Inflammatory macrophage treated with lipopolysaccharide for 4 hours (primary cell): ENCODE measurements at regions not wholly inside any gene's neighbourhood (a gene's known extent, or its start where the extent isn't known, plus 50 kb on each side); places are given as distances from the start of the nearest gene placed in this dataset.

Experiments used
- DNase-seq: peaks from one replicate; pipeline ENCODE4 v3.0.0-alpha.2; 2020

DNA sequence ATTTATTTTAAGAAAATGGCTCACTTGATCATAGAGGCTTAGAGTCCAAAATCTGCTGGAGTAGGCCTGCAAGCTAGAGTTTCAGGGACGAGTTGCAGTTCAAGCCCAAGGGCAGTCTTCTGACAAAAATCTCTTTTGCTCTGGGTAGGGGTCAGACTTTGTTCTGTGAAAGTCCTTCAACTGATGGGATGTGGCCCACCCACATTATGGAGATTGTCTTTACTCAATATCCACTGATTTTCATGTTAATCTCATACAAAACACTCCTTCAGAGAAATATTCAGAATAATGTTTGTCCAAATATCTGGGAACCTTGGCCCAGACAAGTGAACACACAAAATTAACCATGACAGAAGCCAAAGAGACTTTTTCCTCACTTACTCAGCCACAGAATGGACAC is 98.6 kb upstream of the RSPO3 start:
- DNase-seq, result no peak

- DNase-seq, result no peak
Measured at GRCh38 chr6:127022302-127022701, 96.2 kb upstream of the RSPO3 start.

DNA sequence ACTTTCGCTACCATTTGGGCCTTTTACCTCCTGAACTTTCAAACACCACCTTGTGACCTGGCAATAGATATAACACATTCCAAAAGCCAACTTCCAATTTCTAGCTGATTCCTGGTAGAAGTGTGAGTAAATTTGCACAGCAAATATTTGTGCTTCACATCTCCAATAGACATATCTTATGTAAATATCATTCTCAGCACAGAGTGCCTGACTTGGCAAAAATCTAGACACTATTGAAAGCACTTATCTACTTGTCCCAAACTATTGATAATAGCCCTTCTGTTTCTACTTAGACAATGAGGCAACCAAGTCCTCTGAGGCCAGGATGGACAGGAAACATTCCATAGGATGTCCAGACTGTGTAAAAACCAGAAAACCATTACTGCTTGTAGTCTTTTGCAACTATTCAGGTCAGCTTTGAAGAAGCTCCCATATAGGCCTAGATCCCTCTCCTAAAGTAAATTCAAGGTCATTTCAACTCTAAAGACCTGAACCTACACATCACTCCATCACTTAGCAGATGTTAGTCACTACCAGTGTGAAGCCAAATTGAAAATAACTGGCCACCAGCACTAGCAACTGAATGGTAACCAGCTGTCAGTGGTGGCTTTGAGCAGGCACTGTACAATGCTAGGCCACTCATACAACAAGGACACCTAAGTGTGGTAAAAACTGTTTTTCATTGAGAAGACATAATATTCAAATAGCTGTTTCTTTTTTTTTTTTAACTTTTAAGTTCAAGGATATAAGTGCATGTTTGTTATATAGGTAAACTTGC is 95.3 kb upstream of the RSPO3 start:
- no peak for DNase-seq

DNA sequence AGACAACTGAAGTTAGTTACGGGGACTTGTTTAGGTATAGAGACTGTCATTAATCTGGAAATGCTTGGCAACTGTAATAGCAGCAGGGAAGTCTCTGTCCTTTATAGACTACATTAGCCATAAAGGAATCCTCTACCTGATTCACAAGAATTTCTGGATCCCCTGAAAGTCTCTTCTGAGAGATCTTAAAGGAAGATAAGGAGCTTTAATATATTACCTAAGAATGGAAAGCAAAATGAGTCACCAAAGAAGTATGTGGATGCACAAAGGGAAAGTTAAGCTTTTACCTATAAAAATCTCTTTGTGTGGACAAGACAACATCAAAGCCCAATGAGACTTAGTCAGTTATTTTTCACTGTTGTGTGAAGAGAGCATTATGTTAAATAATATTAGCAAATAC is 92.2 kb upstream of the RSPO3 start:
- DNase-seq, result no peak

DNA sequence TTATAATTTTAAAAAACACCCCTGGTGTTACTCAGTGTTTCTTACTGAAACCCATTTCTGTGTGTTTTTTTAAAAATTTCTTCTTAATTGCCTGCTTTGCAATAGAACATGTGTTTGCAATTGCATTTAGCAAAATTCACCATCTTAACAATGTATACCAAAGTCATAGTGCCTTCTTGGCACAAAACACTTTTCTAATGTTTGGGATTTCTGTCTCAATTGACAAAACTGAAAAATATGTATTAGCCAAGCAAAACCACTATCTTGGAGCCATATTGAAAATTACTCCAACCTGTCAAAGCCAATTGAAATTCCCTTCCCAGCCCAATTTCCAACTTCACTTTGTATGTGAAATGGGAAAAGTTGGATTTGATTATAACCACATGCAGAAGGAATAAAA is 88.4 kb upstream of the RSPO3 start:
- no peak for DNase-seq

- DNase-seq, result no peak
Measured at GRCh38 chr6:127030836-127031235, 87.6 kb upstream of the RSPO3 start.

DNA sequence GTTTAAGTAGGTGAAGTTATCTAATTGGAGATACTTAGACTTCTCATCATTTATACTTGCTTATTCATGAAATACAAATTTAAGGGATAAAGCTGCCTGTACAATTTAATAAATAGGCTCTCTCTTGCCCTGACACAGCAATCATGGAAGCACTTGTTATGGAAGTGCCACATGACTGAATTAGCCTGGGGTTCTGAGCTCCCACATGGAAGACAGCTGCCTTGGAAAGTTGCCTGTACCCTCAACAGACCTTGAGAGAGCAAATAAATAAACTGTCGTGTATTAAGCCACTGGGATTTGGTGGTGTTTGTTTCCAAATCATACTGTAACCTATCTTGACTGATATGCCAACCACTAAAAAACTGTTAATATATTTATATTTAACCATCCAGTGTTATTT is 87.0 kb upstream of the RSPO3 start:
- DNase-seq, result no peak

DNA sequence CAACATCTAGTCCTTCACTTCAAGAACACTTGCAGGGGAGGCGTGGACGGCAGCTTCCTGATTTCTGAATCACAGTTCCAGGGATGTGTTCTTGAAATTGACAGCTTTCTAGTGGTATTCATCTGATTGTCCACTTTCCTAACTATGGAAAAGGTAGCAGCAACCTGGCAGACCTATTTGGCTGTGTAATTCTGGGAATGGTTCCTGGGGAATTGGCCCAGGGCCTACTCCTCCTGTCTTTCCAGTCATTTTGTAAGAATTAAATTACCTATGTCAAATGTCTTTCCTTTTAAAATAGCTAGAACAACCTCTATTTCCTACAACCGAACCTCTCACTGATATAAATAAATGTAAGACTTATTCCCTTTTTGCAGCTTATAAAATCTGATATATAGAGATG is 85.5 kb upstream of the RSPO3 start:
- no peak for DNase-seq

DNA sequence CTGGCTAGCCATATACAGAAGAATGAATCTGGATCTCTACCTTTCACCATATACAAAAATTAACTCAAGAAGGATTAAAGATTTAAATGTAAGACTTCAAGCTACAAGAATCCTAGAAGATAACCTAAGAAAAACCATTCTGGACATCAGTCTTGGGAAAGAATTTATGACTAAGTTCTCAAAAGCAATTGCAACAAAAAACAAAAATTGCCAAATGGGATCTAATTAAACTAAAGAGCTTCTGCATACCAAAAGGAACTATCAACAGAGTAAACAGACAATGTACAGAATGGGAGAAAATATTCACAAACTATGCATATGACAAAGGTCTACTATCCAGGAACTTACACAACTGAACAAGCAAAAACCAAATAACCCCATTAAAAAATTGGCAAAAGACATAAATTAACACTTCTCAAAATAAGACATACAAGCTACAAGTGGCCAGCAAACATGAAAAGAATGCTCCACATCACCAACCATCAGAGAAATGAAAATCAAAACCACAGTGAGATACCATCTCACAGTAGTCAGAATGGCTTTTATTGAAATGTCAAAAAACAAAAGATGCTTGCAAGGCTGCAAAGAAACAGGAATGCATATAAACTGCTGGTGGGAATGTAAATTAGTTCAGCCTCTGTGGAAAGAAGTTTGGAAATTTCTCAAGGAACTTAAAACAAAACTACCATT is 66.8 kb upstream of the RSPO3 start:
- DNase-seq, result no peak

- no peak for DNase-seq
Measured at GRCh38 chr6:127053032-127053874, 65.2 kb upstream of the RSPO3 start.

- DNase-seq, result no peak
Measured at GRCh38 chr6:127053875-127054235, 64.6 kb upstream of the RSPO3 start.

DNA sequence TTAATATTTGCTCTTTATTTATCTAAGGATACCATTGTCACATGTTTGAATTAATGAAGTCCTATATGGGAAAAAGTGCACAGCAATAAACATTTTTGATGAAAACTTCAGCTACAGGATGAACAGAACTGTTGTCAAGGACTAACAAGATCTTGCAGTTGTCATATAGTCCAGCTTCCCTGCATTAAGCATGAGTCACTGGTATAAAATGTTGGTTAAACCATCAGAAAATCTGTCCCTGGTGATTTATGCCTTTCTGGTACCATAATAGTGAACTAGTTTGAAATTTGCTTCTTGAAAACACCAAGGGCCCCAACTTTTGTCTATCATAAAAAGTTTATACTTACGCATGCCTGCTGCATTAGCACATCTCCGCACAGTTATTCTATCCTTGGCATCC is 60.4 kb upstream of the RSPO3 start:
- no peak for DNase-seq

GRCh38 chr6:127058936-127059335 is 59.5 kb upstream of the RSPO3 start:
- no peak for DNase-seq
